GM19025 (cell line): ENCODE measurements at regions not wholly inside any gene's neighbourhood (a gene's known extent, or its start where the extent isn't known, plus 50 kb on each side); places are given as distances from the start of the nearest gene placed in this dataset.

ENCODE experiments used
- ATAC-seq: cut with Tn5 transposase; IDR thresholded peaks from one replicate; pipeline ENCODE4 v1.9.1; 2021; ENCODE audit warnings: mild to moderate bottlenecking, low read depth, moderate library complexity; ENCODE audit not compliant: unreplicated experiment

- no peak for ATAC-seq
Measured at GRCh38 chr11:119787074-119787461, 58.1 kb upstream of the NECTIN1 start.

GRCh38 chr11:119786431-119787073 lies 57.6 kb upstream of the NECTIN1 start:
- peak; percentile 59 for ATAC-seq

- no peak for ATAC-seq
Measured at GRCh38 chr11:119785131-119785530, 56.1 kb upstream of the NECTIN1 start.

- no peak for ATAC-seq
Measured at GRCh38 chr11:119784421-119784820, 55.4 kb upstream of the NECTIN1 start.

- no peak for ATAC-seq
Measured at GRCh38 chr11:119783466-119784400, 54.7 kb upstream of the NECTIN1 start.

- no peak for ATAC-seq
Measured at GRCh38 chr11:119782739-119783072, 53.7 kb upstream of the NECTIN1 start.

GRCh38 chr11:119782006-119782738 lies 53.2 kb upstream of the NECTIN1 start:
- ATAC-seq, result no peak

- no peak for ATAC-seq
Measured at GRCh38 chr11:119780222-119780953, 51.4 kb upstream of the NECTIN1 start.

GRCh38 chr11:119779195-119780071 lies 50.4 kb upstream of the NECTIN1 start:
- ATAC-seq, result no peak
